Coronary artery (tissue), 2 donors: ENCODE measurements at regions not wholly inside any gene's neighbourhood (a gene's known extent, or its start where the extent isn't known, plus 50 kb on each side); places are given as distances from the start of the nearest gene placed in this dataset.

ENCODE experiments used
- DNase-seq: peaks from one replicate; pipeline ENCODE4 v3.0.0-alpha.2; 2017; ENCODE audit warnings: low spot score
- H3K27ac ChIP-seq, 2 donors: fragments of 200-600 bp; sonication (generic); one replicate each; pipeline ENCODE4 v1.5.1; 2016 to 2019
- H3K4me3 ChIP-seq: fragments of 200-600 bp; sonication (generic); 2 replicates; pipeline ENCODE4 v1.5.1; 2016; ENCODE audit warnings: mild to moderate bottlenecking, moderate library complexity
- TF ChIP-seq, protein P1 (sequence below): fragments of 200-600 bp; sonication (generic); IDR thresholded peaks from one replicate; pipeline ENCODE4 v1.5.1; 2019; ENCODE audit warnings: antibody characterized with exemption

DNA sequence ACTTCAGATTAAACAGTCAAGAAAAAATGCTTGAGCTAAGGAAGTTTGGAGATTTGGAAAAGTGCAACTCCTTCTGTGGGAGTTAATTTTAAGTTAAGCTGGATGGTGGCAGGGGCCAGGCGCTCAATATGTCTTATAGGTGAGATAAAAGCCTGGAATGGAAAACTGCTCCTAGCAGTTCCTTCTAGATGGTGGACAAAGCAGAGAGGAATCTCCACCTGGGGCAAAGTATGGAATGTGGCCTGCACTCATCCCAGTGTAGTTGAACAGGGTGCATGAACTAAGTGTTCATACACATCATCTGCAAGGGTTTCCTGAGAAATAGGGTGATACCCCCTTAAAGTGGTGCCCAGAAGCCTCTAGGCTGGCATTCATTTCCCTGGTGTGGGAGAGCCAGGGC lies 227.1 kb downstream of the FGF13 start:
- DNase-seq, result no peak
- Histone ChIP-seq H3K4me3 (no peak overlapping the region), H3K27ac (no peak overlapping the region)
- TF ChIP-seq, protein P1, sequence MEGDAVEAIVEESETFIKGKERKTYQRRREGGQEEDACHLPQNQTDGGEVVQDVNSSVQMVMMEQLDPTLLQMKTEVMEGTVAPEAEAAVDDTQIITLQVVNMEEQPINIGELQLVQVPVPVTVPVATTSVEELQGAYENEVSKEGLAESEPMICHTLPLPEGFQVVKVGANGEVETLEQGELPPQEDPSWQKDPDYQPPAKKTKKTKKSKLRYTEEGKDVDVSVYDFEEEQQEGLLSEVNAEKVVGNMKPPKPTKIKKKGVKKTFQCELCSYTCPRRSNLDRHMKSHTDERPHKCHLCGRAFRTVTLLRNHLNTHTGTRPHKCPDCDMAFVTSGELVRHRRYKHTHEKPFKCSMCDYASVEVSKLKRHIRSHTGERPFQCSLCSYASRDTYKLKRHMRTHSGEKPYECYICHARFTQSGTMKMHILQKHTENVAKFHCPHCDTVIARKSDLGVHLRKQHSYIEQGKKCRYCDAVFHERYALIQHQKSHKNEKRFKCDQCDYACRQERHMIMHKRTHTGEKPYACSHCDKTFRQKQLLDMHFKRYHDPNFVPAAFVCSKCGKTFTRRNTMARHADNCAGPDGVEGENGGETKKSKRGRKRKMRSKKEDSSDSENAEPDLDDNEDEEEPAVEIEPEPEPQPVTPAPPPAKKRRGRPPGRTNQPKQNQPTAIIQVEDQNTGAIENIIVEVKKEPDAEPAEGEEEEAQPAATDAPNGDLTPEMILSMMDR, result no peak

DNA sequence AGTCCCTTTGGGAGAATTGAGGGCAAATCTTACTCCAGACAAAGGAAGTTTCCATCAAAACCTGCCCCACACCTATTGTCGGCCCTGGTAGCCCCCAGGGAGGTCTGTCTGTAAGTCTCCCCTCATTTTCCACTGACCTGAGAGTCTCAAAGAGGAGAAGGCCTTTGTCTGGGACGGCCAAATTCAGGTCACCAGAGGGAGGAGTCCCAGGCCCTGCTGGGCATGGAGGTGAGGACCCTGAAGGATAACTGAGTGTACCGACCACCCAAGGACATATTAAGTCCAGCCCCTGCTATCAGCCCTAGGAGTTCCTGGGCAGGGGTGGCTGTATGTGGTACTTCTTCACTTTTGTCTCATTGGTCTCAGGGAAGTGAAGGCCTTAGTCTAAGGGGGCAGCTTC lies 229.9 kb downstream of the FGF13 start:
- H3K27ac ChIP-seq, result no peak overlapping the region
- TF ChIP-seq, protein P1, result no peak
- H3K4me3 ChIP-seq, result no peak overlapping the region
- no peak for DNase-seq

DNA sequence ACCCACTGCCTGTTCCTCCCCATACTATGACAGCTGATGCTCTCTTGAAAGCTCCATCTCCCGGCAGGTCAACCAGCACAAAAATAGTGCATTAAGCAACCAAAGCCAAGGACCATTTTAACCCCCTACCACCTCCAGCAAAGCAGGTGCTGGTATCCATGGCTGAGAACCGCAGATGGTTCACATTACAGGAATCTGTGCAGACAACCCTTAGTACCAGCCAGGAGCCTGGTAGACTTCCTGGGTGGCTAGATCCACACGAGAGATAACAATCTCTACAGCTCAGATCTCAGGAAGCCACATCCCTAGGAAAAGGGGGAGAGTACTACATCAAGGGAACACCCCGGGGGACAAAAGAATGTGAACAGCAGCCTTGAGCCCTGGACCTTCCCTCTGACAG lies 248.0 kb downstream of the FGF13 start:
- TF ChIP-seq, protein P1, result no peak
- Histone ChIP-seq H3K4me3 (no peak overlapping the region), H3K27ac (no peak overlapping the region)
- DNase-seq, result no peak
